ENCODE measurements at regions not wholly inside any gene's neighbourhood (a gene's known extent, or its start where the extent isn't known, plus 50 kb on each side); places are given as distances from the start of the nearest gene placed in this dataset.

DNA sequence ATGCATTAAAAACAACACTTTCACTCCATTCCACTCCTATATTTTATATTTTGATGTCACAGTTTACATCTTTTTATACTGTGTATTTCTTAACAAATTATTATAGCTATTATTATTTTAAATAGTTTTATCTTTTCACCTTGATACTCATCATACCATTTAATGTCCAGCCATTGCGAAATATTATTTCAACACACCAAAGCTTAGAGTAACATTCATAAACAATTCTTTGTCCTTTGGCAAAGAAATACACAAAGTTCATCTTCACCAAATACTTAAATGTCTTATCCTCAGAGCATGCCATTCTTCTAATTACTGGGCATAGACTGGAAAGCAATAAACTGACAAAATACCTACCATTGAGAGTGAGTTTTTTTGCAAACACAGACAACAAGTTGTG lies 1963.4 kb upstream of the FLRT2 start:
- WGBS, 2 donors = 88 to 96% methylated on average over 1 of the region's 1 CpG
- ATAC-seq (ENCODE audit: insufficient read depth, low FRiP score) = no peak

DNA sequence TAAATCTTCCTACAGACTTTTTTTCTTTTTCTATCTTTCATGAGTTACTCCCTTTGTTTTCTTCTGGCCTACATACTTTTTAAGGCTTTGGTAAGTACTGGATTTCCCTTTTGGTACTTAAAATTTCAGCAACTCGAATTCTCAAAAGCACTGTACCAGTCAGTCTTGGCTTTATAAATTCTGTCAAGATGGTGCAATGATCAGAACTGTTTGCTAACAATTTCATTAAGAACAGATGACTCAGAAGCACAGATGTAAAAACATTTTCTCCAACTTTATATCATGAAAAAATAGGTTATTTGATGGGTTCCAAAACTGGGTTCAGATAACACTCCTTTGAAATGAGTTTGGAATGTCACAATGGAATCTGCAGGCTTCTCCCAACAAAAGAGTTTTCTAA lies 1961.8 kb upstream of the FLRT2 start:
- Histone ChIP-seq H3K27ac (ENCODE audit: low read depth in 1 of 2, low read length in 1 of 2) (no peak overlapping the region), H3K9me3 (ENCODE audit: control insufficient read depth in 4 of 4, insufficient read depth in 3 of 4, low read length in 3 of 4) (no peaks in the 10 kb centered on the region), H3K27me3 (ENCODE audit: control insufficient read depth in 3 of 3, insufficient read depth in 3 of 3, low read length in 2 of 3) (no peaks in the 10 kb centered on the region), H3K9ac (ENCODE audit: insufficient read depth in 1 of 2, low read length in 2 of 2) (no peak overlapping the region), H3K4me3 (no peak overlapping the region), H3K36me3 (ENCODE audit: control insufficient read depth in 4 of 4, insufficient read depth in 4 of 4, low read length in 4 of 4) (no peaks in the 10 kb centered on the region), H3K4me1 (ENCODE audit: control insufficient read depth in 5 of 5, insufficient read depth in 5 of 5, low read length in 5 of 5) (no peaks in the 10 kb centered on the region)
- WGBS, 2 donors = 62 to 81% methylated on average over 1 of the region's 1 CpG
- DNase-seq (no peak), ATAC-seq (ENCODE audit: insufficient read depth, low FRiP score) (no peak)
- TF ChIP-seq, protein P1, sequence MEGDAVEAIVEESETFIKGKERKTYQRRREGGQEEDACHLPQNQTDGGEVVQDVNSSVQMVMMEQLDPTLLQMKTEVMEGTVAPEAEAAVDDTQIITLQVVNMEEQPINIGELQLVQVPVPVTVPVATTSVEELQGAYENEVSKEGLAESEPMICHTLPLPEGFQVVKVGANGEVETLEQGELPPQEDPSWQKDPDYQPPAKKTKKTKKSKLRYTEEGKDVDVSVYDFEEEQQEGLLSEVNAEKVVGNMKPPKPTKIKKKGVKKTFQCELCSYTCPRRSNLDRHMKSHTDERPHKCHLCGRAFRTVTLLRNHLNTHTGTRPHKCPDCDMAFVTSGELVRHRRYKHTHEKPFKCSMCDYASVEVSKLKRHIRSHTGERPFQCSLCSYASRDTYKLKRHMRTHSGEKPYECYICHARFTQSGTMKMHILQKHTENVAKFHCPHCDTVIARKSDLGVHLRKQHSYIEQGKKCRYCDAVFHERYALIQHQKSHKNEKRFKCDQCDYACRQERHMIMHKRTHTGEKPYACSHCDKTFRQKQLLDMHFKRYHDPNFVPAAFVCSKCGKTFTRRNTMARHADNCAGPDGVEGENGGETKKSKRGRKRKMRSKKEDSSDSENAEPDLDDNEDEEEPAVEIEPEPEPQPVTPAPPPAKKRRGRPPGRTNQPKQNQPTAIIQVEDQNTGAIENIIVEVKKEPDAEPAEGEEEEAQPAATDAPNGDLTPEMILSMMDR (IDR thresholded peaks at IDR 0.05; ENCODE audit: control extremely low read depth, extremely low read depth) = no peak

More for the DNA sequence above, 1963.4 kb upstream of the FLRT2 start:
- no peak for DNase-seq
- Histone ChIP-seq H3K36me3 (ENCODE audit: control insufficient read depth in 4 of 4, insufficient read depth in 4 of 4, low read length in 4 of 4) (no peaks in the 10 kb centered on the region), H3K9ac (ENCODE audit: insufficient read depth in 1 of 2, low read length in 2 of 2) (no peak overlapping the region), H3K9me3 (ENCODE audit: control insufficient read depth in 4 of 4, insufficient read depth in 3 of 4, low read length in 3 of 4) (no peaks in the 10 kb centered on the region), H3K27ac (ENCODE audit: low read depth in 1 of 2, low read length in 1 of 2) (no peak overlapping the region), H3K4me3 (no peak overlapping the region), H3K4me1 (ENCODE audit: control insufficient read depth in 5 of 5, insufficient read depth in 5 of 5, low read length in 5 of 5) (no peaks in the 10 kb centered on the region), H3K27me3 (ENCODE audit: control insufficient read depth in 3 of 3, insufficient read depth in 3 of 3, low read length in 2 of 3) (no peaks in the 10 kb centered on the region)
- TF ChIP-seq, protein P1 (IDR thresholded peaks at IDR 0.05; ENCODE audit: control extremely low read depth, extremely low read depth) = no peak

DNA sequence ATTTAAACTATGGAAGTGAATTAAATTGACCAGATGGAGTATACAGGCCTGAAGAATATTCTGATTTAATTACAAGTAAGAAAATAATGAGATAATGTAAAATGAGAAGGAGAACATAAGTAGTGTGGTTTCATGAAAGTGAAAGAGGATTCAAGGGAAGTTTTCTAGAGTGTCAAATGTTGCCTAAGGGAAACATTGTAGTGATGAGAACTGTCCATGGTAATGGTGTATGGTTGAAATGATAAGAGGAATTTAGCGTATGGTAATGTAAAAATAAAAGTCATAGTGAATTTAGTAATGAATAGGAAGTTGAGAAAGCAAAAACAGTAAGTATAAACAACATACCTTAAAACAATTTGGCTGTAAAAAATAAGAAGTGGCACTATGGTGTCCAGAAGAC lies 1954.6 kb upstream of the FLRT2 start:
- 82 to 83% methylated on average over 1 of the region's 1 CpG for WGBS, 2 donors
- Histone ChIP-seq H3K27me3 (ENCODE audit: control insufficient read depth in 3 of 3, insufficient read depth in 3 of 3, low read length in 2 of 3) (no peaks in the 10 kb centered on the region), H3K27ac (ENCODE audit: low read depth in 1 of 2, low read length in 1 of 2) (no peak overlapping the region), H3K9ac (ENCODE audit: insufficient read depth in 1 of 2, low read length in 2 of 2) (no peak overlapping the region), H3K4me3 (no peak overlapping the region), H3K4me1 (ENCODE audit: control insufficient read depth in 5 of 5, insufficient read depth in 5 of 5, low read length in 5 of 5) (no peaks in the 10 kb centered on the region), H3K9me3 (ENCODE audit: control insufficient read depth in 4 of 4, insufficient read depth in 3 of 4, low read length in 3 of 4) (no peaks in the 10 kb centered on the region), H3K36me3 (ENCODE audit: control insufficient read depth in 4 of 4, insufficient read depth in 4 of 4, low read length in 4 of 4) (no peaks in the 10 kb centered on the region)
- ATAC-seq (ENCODE audit: insufficient read depth, low FRiP score) (no peak), DNase-seq (peak in 2 of 3 donors; percentile 2 to 9)
- TF ChIP-seq, protein P1 (IDR thresholded peaks at IDR 0.05; ENCODE audit: control extremely low read depth, extremely low read depth) = no peak

DNA sequence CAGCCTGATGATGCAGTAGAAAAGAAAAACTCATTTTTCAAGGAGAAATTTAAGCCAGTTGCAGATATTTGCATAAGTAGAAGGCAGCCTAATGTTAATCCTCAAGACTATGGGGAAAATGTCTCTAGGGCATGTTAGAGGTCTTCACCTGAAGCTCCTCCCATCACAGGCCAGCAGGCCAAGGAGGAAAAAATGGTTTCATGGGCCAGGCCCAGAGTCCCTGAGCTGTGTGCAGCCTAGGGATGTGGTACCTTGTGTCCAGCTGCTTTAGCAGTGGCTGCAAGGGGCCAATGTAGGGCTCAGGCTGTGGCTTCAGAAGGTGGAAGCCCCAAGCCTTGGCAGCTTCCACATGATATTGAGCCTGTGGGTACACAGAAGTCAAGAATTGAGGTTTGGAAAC lies 1946.7 kb upstream of the FLRT2 start:
- Histone ChIP-seq H3K27me3 (ENCODE audit: control insufficient read depth in 3 of 3, insufficient read depth in 3 of 3, low read length in 2 of 3) (no peaks in the 10 kb centered on the region), H3K4me1 (ENCODE audit: control insufficient read depth in 5 of 5, insufficient read depth in 5 of 5, low read length in 5 of 5) (no peaks in the 10 kb centered on the region), H3K9me3 (ENCODE audit: control insufficient read depth in 4 of 4, insufficient read depth in 3 of 4, low read length in 3 of 4) (peaks cover 0 to 2% (median 0%) of the 10 kb centered on the region in 4 donors), H3K27ac (ENCODE audit: low read depth in 1 of 2, low read length in 1 of 2) (no peak overlapping the region), H3K9ac (ENCODE audit: insufficient read depth in 1 of 2, low read length in 2 of 2) (no peak overlapping the region), H3K36me3 (ENCODE audit: control insufficient read depth in 4 of 4, insufficient read depth in 4 of 4, low read length in 4 of 4) (no peaks in the 10 kb centered on the region), H3K4me3 (no peak overlapping the region)
- TF ChIP-seq, protein P1 (IDR thresholded peaks at IDR 0.05; ENCODE audit: control extremely low read depth, extremely low read depth) = no peak
- ATAC-seq (ENCODE audit: insufficient read depth, low FRiP score) (no peak), DNase-seq (no peak)
